ENCODE measurements at regions not wholly inside any gene's neighbourhood (a gene's known extent, or its start where the extent isn't known, plus 50 kb on each side); places are given as distances from the start of the nearest gene placed in this dataset.

DNA sequence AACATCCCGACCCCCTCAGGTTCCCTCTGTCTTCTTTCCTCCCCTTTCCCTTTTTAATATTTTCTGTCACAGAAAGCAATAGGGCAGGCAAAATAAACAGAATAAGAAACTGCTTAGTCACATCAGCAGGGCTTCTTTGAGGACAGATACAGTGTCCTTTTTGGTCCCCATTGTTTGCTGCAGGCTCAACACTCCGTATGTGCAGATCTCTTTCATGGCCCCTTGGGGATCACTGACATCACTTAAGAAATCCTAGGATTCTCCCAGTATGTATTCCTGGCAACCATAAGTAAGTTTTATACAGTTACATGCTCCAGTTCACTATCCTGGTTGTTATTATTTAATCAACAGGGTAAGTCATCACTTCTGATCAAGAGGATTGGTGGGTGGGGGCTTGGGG lies 448.0 kb downstream of the NKX6-1 start:
- Histone ChIP-seq H3K27me3 (ENCODE audit: control insufficient read depth, insufficient read depth, low read length) (no peaks in the 10 kb centered on the region), H3K4me3 (ENCODE audit: low read depth in 2 of 2, low read length in 2 of 2) (no peak overlapping the region), H3K4me1 (ENCODE audit: control insufficient read depth, insufficient read depth, low read length) (no peaks in the 10 kb centered on the region), H3K36me3 (ENCODE audit: control insufficient read depth, insufficient read depth, low read length) (no peaks in the 10 kb centered on the region), H3K27ac (ENCODE audit: low read length) (no peak overlapping the region), H3K9me3 (ENCODE audit: control insufficient read depth, insufficient read depth, low read depth, low read length) (no peaks in the 10 kb centered on the region)
- DNase-seq (ENCODE audit: low read depth, low spot score) (no peak), ATAC-seq (no peak)
- TF ChIP-seq TCF7L2 (IDR thresholded peaks at IDR 0.05; ENCODE audit: low read depth, low read length) (no peak), POLR2AphosphoS5 (IDR thresholded peaks at IDR 0.05; ENCODE audit: low read depth, low read length) (no peak), SIN3A (IDR thresholded peaks at IDR 0.05; ENCODE audit: borderline replicate concordance, insufficient read depth, low read depth, low read length) (no peak)
- TF ChIP-seq, protein P1, sequence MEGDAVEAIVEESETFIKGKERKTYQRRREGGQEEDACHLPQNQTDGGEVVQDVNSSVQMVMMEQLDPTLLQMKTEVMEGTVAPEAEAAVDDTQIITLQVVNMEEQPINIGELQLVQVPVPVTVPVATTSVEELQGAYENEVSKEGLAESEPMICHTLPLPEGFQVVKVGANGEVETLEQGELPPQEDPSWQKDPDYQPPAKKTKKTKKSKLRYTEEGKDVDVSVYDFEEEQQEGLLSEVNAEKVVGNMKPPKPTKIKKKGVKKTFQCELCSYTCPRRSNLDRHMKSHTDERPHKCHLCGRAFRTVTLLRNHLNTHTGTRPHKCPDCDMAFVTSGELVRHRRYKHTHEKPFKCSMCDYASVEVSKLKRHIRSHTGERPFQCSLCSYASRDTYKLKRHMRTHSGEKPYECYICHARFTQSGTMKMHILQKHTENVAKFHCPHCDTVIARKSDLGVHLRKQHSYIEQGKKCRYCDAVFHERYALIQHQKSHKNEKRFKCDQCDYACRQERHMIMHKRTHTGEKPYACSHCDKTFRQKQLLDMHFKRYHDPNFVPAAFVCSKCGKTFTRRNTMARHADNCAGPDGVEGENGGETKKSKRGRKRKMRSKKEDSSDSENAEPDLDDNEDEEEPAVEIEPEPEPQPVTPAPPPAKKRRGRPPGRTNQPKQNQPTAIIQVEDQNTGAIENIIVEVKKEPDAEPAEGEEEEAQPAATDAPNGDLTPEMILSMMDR (IDR thresholded peaks at IDR 0.05): no peak
- TF ChIP-seq, protein P2, sequence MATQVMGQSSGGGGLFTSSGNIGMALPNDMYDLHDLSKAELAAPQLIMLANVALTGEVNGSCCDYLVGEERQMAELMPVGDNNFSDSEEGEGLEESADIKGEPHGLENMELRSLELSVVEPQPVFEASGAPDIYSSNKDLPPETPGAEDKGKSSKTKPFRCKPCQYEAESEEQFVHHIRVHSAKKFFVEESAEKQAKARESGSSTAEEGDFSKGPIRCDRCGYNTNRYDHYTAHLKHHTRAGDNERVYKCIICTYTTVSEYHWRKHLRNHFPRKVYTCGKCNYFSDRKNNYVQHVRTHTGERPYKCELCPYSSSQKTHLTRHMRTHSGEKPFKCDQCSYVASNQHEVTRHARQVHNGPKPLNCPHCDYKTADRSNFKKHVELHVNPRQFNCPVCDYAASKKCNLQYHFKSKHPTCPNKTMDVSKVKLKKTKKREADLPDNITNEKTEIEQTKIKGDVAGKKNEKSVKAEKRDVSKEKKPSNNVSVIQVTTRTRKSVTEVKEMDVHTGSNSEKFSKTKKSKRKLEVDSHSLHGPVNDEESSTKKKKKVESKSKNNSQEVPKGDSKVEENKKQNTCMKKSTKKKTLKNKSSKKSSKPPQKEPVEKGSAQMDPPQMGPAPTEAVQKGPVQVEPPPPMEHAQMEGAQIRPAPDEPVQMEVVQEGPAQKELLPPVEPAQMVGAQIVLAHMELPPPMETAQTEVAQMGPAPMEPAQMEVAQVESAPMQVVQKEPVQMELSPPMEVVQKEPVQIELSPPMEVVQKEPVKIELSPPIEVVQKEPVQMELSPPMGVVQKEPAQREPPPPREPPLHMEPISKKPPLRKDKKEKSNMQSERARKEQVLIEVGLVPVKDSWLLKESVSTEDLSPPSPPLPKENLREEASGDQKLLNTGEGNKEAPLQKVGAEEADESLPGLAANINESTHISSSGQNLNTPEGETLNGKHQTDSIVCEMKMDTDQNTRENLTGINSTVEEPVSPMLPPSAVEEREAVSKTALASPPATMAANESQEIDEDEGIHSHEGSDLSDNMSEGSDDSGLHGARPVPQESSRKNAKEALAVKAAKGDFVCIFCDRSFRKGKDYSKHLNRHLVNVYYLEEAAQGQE (IDR thresholded peaks at IDR 0.05; ENCODE audit: insufficient read depth in 1 of 2, low read depth in 2 of 2, low read length in 1 of 2): no peak
- intact Hi-C loops (cut with micrococcal nuclease; ENCODE audit: unreplicated experiment): no loop called here
- ChIA-PET POLR2A (no interaction called here), CTCF (no interaction called here)
- BruUV-seq (replicated peaks): no TSS peak
- in situ Hi-C loops (cut with HindIII; ENCODE audit: low pct_unique_long_range_greater_than_20kb, low sequenced_read_pairs): no loop called here

DNA sequence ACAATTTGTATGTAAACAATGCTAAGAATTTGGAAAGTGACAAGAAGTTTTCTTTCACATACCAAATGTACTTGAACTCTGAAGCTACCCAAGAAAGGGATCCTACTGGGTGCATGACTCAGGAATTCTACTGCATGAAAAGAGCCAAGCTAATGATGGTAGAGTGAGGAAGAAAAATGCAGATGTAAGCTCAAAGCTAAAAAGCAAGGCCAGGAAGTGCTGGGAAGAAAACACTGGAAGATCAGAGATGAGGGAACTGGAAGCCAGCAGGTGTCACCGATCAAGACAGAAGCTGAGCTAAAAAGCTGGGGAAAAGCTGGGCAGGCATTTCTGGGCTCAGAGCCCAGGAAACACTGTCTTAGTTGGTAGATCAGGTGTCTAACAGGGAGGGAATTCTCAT lies 449.1 kb downstream of the NKX6-1 start:
- H3K9me3 ChIP-seq (ENCODE audit: control insufficient read depth, insufficient read depth, low read depth, low read length): no peaks in the 10 kb centered on the region
- ChIA-PET CTCF (no interaction called here), POLR2A (no interaction called here)
- H3K27ac ChIP-seq (ENCODE audit: low read length): no peak overlapping the region
- BruUV-seq (replicated peaks): no TSS peak
- H3K4me1 ChIP-seq (ENCODE audit: control insufficient read depth, insufficient read depth, low read length): no peaks in the 10 kb centered on the region
- H3K27me3 ChIP-seq (ENCODE audit: control insufficient read depth, insufficient read depth, low read length): no peaks in the 10 kb centered on the region
- ATAC-seq: no peak
- intact Hi-C loops (cut with micrococcal nuclease; ENCODE audit: unreplicated experiment) (no loop called here), in situ Hi-C loops (cut with HindIII; ENCODE audit: low pct_unique_long_range_greater_than_20kb, low sequenced_read_pairs) (no loop called here)
- TF ChIP-seq, protein P2 (IDR thresholded peaks at IDR 0.05; ENCODE audit: insufficient read depth in 1 of 2, low read depth in 2 of 2, low read length in 1 of 2): no peak
- no peak for DNase-seq (ENCODE audit: low read depth, low spot score)
- H3K4me3 ChIP-seq (ENCODE audit: low read depth in 2 of 2, low read length in 2 of 2): no peak overlapping the region
- no peaks in the 10 kb centered on the region for H3K36me3 ChIP-seq (ENCODE audit: control insufficient read depth, insufficient read depth, low read length)
